MM.1S (cell line): ENCODE measurements at regions not wholly inside any gene's neighbourhood (a gene's known extent, or its start where the extent isn't known, plus 50 kb on each side); places are given as distances from the start of the nearest gene placed in this dataset.

Source experiments
- CTCF ChIP-seq: fragments of 300-600 bp; sonication (generic); IDR thresholded peaks from 2 replicates; pipeline ENCODE4 v1.5.1; 2016; ENCODE audit warnings: antibody characterized with exemption, low read length, mixed read lengths
- EZH2 ChIP-seq: fragments of 300-600 bp; sonication (generic); optimal IDR thresholded peaks from 2 replicates; pipeline ENCODE3; 2017; ENCODE audit warnings: low read depth, mild to moderate bottlenecking, antibody characterized with exemption, low read length, mixed read lengths
- EZH2phosphoT487 ChIP-seq: fragments of 300-600 bp; sonication (generic); IDR thresholded peaks from 2 replicates; pipeline ENCODE4 v1.6.1; 2018; ENCODE audit warnings: antibody characterized with exemption, low read length

GRCh38 chr14:59009967-59010366 lies 178.5 kb upstream of the DAAM1 start:
- no peak for TF ChIP-seq EZH2phosphoT487
- TF ChIP-seq CTCF, result no peak
- no peak for TF ChIP-seq EZH2
